Right kidney (tissue), 1 donor: ENCODE measurements at regions not wholly inside any gene's neighbourhood (a gene's known extent, or its start where the extent isn't known, plus 50 kb on each side); places are given as distances from the start of the nearest gene placed in this dataset.

Experiments
- DNase-seq: peaks from one replicate; pipeline ENCODE4 v3.0.0-alpha.2; 2016

DNA sequence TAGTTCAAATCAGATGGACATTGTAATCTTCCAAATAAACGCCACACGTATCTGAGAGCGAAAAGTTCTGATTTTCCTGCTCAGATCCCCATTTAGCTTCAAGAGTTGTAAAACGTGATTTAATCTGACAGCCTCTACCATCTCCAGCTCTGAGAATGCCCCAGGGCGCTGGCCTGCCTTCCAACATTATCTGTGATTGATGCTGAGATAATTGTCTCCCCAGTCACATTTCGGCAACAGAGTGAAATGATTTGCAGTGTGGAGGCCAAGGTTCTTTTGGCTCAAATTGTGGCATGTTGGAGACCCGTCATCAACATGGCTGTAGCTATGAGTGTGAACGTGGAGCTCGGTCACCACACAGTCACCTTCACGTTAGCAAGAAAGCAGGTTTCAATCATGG lies 283.4 kb downstream of the BRD1 start:
- DNase-seq: no peak

DNA sequence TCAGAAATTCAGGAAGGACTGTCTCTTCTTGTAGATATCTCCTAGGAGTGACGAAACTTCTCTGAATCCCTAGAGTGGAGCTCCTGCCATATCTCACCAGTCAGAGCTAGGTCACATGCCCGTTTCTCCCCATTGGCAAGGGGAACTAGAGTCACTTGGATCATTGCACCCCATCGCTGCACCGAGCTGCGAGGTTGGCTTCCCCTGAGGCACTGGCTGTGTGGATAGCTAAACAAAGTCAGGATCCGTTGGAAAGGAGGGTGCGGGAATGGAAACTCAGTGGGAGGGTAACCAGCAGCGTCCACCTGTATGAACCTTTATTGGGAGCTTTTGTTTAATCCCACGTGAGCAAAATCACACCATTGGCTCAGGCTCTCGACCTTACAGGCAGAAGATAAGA lies 283.8 kb downstream of the BRD1 start:
- DNase-seq: no peak

DNA sequence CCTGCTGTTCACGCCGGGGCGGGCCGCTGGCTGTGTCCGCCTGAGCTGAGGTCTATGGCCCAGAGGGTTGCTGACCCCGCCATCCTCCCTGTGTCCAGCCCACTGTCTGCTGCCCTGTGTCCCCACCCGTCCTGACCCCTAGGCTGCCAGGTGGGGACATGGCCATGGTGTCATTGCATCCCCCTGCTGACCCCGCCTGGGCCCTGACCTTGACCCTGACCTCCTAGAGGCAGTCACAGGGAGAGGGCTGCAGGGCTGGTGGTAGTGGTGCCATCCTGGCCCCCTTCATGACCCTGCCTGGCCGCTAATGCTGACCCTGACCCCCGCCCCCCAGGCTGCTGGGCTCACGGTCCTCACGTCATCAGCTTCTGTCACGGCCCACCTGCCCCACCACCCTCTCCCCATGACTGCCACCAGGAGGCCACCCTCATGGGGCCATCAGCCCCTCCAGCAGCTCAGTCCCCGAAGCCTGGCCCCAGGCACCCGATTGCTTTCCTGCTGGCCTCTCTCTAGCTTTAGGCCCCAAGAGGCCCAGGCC lies 285.9 kb downstream of the BRD1 start:
- DNase-seq: no peak

DNA sequence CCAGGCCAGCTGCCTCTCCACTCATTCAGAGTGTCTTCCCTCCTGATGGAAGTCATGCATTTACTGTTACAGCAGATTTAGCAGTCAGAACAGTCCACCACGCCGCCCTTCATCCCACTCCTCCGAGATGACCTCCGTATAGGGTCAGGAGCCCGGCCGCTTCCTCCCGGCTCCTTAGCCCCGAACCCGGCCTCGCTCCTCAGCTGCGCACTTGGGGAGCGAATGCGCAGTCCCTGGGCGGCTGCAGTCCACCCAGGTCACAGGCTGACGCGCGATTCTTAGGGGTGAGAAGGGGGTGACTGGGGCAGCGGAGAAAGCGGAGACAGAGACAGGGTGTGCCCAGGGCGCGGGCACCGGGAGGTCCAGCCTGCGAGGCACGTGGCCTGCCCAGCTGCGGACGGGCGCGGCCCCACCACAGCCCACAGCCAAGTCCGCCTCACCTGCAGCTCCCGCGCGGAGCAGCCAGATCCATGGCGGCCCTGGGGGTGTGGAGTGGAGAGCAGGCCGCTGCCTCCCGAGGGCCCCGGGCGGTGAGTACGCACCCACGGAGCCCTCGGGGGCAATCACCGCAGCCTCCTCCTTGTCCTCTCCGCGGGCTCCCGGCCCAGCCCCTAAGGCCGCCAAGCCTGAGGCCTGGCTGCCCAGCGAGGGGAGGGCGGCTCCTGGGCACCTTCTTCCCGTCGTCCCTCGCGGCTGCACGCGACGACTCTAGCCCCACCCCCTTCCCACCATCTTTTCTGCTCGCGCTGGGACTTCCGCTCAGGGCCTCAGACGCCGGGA lies 286.6 kb downstream of the BRD1 start:
- no peak for DNase-seq

DNA sequence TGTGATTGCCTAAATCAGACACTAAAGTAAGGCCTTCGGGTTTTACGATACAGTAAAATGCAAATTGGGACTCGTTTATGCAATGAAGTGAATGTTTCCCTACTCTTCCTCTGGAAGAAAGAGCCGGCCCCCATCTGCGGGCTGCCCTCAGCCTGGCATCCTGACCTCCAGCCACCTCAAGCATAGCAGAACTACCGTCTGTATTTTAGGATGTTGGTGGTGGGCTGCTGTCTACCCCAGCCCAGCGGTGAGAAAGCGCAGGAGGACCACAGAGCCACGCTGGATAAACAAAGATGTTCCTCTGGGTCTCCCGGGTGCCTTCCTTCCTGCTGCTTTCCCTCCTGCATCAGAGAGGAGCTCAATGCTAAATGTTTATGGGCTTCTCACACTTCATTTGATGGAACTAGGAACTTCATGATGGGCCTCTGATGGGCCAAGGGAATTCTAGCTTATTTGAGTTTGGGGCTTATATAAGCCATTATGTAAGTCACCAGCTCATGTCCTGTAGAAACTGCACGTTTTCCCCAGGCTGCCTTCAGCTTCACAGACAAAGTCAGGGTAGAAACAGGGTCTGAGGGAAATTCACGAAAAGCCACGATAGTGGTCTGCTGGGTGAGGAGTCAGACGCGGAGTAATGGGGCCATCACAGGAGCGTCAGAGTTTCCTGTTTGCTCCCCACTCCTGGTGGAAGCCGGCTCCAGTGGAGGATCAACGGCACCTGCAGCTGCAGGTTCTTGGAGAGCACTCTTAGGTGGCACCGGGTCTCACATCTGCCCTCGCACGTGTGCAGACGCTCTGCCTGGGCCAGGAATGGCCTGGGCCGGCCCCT lies 287.4 kb downstream of the BRD1 start:
- no peak for DNase-seq

DNA sequence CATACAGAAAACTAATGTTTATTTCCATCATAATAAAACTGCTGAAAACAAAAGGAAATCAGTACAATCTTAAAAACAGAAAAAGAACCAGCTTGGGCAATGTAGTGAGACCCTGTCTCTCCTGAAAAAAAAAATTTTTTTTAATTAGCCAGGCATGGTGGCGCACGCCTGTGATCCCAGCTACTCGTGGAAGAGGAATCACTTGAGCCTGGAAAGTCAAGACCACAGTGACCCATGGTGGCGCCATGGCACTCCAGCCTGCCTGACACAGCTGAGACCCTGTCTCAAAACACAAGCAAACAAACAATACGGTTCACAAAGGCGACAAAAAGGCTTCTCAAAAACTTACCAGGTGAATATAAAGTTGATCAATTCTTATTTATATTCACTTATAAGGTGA lies 289.7 kb downstream of the BRD1 start:
- DNase-seq: no peak

DNA sequence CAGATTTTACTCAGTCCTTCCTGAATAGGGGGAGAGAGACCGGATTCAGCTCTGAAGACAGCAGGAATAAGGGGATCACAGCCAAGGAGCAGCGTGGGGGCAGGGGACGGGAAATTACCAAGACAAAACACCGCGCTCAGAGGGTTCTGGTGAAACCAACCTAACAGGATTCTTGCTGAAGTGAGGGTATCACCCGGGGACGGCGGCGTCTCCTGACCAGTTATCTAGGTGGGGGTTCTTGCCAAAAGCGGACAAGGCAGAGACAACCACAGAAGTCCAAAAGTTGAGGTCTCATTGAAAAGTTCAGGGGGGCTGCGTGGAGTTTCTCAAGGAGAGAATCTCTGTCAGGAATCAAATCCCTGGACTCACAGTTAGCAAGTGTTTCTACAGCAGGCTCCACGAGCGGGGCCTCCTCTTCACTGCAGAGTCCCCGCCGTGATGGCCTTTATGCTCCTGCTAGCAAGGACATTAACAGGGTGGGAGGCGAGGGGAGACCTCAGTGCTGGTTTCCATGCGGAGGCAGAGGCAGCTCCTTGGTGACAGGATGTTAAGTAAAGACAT lies 291.0 kb downstream of the BRD1 start:
- DNase-seq: no peak

DNA sequence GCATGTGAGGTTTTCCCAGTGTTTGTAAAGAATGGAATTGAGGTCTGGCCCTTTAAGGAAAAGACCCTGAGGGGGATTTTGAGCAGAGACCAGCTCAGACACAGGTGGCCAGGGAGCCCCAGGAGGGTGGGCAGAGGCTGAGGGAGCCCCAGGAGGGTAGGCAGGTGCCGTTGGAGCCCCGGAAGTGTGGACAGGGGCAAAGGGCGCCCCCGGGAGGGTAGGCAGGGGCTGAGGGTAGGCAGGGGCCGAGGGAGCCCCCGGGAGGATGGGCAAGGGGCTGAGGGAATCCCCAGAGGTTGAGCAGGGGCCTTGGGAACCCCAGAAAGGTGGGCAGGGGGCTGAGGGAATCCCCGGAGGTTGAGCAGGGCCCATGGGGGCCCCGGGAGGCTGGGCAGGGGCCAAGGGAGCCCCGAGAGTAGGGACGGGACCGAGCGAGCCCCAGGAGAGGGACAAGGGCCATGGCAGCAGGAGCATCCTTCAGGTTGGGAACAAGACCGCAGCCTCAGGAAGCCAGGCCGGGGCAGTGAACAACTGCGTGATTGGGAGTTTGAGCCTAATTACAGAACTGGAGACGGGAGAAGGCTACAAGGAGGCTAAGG lies 292.0 kb downstream of the BRD1 start:
- no peak for DNase-seq

DNA sequence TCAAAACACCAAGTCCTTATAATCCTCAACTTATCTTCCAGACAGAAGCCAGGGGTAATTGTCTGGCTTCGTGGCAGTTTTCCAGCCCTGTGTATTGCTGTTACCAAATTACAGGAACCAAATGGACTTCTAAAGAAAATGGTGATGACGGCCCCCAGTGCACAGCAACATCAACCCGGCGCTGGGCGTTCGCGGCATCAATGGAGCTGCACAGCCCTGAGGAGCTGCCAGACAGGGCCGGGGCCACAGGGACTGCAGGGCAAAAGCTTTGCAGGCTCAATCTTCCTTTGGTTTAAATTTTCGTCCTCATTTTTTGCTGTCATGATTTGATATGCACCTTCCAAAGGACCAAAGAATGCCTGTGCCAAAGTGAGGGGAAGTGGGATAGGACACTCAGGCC lies 292.5 kb downstream of the BRD1 start:
- no peak for DNase-seq

DNA sequence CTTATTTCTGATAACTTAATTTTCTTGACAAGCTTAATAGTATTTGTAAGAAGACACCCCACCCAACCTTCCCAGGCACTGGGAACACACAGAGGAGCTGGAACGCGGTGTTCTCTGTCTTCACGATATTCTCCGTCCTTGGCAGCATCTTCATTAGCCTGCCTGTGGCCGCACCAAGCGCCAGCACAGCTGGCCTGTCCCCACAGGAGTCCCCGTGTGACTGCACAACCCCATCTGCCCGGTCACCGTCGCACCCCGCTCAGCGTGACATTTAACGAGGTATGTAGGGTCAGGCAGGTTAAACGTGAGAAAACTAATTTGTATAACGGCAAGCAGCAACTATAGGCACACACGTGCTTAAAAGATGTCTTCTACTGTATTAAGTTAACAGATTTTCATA lies 293.3 kb downstream of the BRD1 start:
- DNase-seq: no peak

DNA sequence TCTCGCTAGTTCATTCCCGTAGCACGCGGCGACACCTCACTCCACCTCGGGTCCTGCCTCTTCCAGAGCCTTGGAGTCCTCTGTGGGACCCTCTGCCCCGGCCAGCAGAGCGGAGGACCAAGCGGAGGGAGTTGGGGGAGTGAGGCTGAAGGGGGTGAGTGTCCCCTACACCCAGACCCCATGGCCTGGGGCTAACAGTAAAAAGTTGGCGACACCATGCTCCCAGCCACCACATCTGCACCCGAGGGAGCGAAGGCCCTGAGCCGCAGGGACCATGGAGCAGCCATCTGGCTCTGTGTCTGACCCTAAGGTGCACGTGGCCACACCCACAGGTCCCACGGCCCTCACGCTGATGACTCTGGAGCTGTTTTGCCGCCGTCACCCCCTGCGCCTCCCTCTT lies 293.8 kb downstream of the BRD1 start:
- no peak for DNase-seq

DNA sequence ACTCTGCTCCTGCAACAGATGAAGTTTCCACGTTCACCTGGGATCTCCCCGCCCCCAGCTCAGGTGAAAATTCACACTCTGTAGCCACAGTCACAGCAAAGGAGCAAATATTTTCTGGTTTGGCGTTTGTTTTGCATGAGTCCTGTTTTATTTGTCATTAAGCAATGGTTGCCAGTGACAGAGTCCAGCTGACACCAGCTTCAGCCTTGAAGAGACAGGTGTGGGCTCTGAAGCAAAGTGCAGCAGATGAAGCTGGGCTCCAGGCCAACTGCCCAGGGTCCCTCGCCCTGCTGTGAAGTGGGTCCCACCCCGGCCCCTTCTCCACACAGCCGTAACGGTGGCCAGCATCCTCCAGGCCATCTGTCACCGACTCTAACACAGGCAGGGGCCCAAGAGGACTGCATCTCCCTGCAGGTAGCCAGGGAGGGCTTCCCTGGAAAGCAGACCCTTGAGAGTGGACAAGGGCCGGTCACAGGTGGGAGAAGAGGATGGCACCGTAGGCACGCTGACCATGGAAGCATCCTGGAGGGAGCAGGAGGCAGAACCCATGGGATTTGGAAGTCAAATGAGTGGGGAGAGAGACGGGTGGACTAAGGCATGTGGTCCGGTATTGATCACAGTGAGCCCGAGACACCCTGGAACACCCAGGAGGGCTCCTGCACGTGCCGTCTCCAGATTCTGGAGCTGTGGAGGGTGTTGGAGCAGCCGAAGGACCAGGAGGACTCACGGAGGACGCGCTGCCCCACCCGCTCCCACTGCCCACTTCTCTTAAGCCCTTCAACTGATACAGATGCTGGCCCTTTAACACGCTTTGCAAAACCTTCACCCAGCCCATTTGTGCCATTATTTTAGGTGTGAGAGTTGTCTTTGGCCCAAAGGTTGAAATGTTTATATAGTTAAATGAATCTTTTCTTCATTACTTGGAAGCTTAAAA lies 294.5 kb downstream of the BRD1 start:
- no peak for DNase-seq

DNA sequence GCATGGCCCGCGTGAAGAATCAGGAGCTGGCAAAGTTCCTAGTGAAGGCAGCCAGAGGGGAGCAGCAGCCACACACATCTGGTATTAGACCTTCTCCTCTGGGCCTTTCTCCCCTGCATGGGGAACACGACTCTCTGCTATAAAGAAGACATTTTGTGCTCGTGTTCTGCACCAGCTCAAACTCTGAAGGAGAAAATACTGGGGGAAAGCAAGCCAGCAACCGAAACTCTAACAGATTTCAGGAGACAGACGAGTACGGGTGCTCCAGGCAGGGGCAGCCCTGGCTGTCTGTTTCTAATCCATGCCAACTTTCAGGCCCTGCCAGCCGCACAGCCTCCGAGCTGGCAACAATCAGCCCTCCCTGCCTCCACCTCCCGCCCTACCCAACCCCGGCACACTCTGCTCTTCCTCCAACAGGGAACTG lies 296.3 kb downstream of the BRD1 start:
- no peak for DNase-seq

DNA sequence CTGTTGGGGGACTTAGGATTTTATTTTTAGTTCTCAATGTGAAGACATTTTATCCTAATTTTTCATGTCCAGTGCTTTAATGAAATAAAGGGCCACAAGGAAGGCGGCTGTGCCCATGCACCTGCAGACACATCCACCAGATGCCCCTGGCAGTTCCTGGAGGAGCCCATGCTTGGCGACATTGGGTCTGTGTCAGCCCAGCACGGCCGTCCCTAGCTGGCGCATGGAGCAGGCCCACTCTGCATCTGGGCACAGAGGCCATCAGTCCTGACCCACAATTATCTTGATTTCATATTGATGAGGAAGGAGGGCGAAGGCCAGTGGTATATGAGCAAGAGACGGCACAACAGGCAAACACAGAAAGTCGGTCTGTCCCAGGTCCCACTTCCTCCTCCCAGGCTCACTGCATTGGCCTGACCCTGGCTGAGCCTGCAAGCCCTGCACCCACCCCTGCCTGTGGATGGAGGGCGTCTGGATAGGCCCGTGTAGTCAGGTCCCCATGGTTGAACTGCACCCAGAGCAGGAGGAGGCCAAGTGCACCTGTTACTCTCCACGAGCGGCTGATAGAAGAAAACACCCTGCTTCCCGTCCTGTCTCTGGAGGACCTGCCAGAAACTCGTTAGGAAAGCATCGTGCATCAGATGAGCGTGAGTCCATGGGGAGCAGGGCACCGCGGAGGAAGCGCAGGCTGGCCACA lies 296.9 kb downstream of the BRD1 start:
- DNase-seq: no peak

DNA sequence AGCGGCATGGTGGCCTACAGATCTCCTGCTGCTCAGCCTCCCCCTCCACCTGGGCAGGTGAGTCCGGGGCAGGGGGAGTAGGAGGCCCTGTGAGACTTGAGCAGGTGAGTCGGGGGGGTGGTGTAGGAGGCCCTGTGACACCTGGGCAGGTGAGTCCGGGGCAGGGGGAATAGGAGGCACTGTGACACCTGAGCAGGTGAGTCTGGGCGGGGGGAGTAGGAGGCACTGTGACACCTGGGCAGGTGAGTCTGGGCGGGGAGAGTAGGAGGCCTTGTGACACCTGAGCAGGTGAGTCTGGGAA lies 299.3 kb downstream of the BRD1 start:
- DNase-seq: no peak

DNA sequence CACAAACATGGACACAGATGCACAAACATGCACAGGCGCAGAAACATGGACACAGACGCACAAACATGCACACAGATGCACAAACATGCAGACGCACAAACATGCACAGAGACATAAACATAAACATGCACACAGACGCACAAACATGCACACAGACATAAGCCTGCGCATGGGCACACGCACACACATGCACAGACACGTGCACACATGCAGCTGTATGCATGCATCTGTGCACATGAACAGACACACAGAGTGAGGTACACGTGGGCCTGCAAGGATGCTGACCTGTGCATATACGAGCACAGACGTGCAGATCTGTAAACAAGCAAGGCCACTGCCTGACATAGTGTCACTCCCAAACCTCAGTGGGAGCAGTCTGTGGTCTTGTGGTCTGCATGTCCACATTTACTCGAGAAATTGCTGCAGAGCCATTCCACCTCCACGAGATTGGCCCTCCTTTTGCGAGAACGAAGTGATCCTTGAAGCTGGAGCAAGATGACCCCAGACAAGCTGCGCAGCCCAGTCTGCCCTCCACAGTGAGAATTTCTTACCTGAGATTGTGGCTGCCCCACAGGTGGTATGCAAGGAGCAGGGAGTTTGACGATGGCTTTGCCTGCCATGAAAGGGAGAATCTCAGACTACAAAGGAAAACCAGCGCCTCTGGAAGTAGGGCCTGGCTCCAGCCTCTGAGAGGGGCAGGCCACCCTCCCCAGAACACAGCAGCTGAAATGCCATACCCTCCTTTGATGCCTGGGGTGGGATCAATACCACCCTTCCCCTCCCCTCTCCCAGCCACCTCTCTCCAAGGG lies 299.9 kb downstream of the BRD1 start:
- DNase-seq: no peak

DNA sequence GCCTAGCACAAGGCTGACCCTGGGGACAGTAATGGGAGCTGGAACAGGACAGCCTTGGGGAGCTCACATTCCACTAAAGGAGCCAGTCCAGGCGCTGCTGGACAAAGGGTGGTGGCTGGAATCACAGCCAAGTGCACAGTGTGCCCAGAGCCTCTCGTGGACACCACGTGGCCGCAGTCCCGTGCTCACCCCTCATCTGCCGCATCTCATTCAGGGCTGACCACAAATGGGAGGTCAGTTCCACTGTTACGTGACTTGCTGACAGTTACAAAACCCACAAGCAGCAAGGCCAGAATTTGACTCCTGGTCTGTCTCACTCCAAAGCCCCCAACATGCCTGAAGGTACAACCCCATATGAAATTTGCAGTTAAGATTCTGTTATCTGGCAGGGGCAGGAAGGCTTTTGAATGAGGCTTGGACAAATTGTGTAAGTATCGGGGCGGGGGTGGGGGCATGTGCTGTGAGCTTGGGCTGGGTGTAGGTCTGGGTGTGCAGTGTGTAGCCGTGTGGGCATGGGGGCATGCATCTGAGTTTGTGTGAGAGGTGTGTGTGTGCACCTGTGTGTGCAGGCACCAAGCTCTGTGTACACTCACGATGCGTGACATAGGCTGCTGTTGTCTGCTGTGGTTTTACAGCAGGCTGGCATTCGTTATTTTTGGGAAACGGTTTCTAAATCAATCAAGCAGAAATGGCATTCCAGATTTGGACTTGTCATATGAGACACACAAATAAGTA lies 301.7 kb downstream of the BRD1 start:
- no peak for DNase-seq

DNA sequence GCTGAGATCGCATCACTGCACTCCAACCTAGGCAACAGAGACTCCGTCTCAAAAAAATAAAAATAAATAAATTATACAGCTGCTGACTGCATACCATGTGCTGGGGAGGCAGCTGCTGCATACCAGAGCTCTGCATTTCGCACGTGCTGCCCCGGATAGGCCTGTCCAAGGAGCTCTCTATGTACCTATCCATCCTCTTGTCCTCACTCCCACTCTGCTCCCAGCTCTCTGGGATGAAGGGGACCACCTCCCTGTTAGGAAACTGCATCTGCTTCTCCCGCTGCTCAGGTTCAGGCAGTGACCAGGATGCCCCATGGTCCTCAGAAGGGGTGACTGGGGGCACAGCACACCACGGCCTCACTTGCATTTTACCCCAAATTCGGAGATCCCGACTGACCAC lies 302.3 kb downstream of the BRD1 start:
- DNase-seq: no peak

DNA sequence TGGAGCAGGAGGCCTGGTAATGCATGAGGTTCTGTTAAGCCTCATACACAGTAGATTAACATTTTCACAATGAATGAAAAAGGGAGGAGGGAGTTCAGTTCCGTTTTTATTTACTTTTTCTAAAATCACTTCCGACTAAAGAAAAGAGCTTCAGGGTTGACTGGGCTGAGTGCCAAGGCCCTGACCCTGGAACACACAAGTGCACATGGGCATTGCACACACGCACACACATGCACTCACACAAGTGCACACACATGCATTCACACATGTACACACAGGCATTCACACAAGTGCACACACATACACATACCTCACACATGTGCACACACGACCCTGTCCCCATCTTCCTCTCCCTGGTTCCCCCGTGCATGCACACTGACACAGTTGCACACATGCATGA lies 303.3 kb downstream of the BRD1 start:
- DNase-seq: no peak
